ENCODE measurements at regions not wholly inside any gene's neighbourhood (a gene's known extent, or its start where the extent isn't known, plus 50 kb on each side); places are given as distances from the start of the nearest gene placed in this dataset.

DNA sequence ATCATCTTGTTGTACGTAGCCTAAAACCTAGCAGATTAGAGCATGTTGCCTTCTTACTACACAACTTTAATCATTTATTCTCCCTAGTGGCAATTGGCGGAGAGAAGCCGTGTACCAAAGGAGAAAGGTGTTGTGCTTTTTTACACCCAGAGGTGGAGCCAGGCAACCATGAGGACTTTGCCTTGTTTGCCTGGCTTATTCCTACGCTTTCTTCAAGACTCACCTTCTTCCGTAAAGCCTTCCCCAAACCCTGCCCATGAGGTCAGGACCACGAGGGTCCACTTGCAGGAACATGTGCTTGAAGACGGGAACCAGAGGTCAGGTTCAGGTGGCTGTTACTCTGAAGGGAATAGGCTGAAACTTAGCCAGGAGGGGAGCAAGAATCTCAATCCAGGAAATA, 290.5 kb downstream of the RAB28 start:
- TF ChIP-seq, protein P1, sequence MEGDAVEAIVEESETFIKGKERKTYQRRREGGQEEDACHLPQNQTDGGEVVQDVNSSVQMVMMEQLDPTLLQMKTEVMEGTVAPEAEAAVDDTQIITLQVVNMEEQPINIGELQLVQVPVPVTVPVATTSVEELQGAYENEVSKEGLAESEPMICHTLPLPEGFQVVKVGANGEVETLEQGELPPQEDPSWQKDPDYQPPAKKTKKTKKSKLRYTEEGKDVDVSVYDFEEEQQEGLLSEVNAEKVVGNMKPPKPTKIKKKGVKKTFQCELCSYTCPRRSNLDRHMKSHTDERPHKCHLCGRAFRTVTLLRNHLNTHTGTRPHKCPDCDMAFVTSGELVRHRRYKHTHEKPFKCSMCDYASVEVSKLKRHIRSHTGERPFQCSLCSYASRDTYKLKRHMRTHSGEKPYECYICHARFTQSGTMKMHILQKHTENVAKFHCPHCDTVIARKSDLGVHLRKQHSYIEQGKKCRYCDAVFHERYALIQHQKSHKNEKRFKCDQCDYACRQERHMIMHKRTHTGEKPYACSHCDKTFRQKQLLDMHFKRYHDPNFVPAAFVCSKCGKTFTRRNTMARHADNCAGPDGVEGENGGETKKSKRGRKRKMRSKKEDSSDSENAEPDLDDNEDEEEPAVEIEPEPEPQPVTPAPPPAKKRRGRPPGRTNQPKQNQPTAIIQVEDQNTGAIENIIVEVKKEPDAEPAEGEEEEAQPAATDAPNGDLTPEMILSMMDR (IDR thresholded peaks at IDR 0.05; ENCODE audit: low read depth, low read length) = no peak
- no peak for TF ChIP-seq EZH2phosphoT487 (IDR thresholded peaks at IDR 0.05; ENCODE audit: low read depth)
